SH-SY5Y (cell line): ENCODE measurements at regions not wholly inside any gene's neighbourhood (a gene's known extent, or its start where the extent isn't known, plus 50 kb on each side); places are given as distances from the start of the nearest gene placed in this dataset.

ENCODE experiments used
- GATA2 ChIP-seq: IDR thresholded peaks from 2 replicates; pipeline ENCODE4 v1.6.1; 2011; ENCODE audit warnings: mild to moderate bottlenecking, low read depth, low read length
- GATA3 ChIP-seq: IDR thresholded peaks from 2 replicates; pipeline ENCODE4 v1.6.1; 2011; ENCODE audit warnings: low read depth, mild to moderate bottlenecking, low read length, moderate library complexity

DNA sequence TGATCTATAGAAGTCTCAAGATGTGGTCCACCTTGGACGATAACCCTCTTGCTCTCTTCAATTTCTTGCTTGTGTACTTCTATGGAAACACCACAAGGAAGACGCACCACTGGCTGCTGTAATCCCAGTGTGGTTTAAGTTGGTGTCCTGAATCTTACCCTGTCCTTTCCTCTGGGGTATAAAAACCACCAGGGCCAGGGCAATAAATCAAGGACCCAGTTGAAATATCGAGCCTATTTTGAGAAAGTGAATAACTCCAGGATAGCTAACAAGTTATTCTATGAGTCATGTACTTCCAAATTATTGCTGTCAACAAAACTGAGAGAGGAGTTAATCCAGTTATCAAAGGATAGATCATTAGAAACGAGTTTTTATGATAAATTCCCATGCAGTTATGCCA, 137.0 kb downstream of the RND3 start:
- TF ChIP-seq GATA2 (no peak), GATA3 (no peak)

DNA sequence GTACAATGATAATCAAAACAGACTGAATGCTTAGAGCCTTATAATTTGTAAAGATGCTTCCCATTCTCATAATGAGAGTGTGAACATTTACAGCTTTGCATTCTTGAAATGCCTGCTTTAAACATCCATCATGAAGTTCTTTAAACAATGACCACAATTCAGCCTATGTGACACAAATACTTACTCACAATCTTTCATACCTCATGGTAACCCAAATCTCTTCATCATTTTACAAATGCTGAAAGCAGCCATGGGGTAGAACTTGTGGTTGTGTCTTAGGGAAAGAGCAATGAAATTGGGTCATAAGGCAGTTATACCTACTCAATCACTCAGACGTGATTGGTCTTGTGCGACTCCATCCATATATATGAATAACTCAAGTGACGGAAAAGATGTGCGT, 140.7 kb downstream of the RND3 start:
- TF ChIP-seq GATA3: no peak
- TF ChIP-seq GATA2: no peak

DNA sequence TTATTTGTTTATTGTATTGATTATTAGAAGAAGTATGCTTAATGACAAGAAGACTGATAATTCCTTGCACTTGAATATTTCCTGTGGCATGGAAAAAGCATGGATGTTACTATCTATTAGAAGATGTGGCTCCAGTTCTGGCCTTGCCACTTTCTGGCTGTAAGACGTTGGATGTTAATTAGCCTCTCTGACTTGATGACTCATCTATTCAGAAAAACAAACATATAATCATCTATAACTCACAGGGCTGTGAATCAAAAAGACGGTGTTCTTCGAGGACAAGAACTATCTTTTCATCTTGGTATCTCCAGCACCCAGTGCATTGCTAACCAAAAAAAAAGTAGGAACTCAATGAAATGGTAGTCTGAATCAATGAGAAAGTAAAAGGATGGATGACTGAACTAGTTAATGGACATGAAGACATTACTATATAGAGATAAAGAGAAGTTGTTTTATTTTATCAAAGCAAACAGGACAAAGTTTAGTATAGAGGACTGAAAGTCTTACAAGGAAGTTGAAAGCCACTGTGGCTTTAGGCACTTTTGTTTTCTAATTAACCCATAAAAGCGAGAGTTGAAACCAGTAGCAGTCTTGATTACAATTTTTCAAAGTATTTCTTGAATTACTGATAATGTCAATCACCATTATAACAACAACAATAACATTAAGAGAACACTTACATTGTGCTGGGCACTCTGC, 145.3 kb downstream of the RND3 start:
- no peak for TF ChIP-seq GATA3
- no peak for TF ChIP-seq GATA2

DNA sequence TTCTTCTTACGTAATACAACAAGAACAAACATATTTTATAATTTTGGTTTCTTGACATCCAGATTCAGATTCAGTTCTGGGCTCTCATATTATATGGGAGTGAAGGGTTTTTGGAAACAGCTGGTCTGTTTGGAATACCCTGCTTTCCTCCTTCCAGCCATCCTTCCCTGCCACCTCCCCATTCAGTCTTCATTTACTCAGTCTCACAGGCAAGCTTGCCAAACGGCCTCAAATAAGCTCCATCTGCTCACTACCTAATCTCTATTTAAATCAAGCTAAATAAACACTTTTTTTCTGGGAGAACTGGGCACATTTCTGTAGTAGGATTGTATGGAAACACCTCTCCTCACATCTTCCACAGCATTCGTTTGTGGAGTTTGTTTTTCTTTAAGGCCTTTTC, 147.5 kb downstream of the RND3 start:
- TF ChIP-seq GATA2 (peak; percentile 39; the same call in 1 of the 2 replicates), GATA3 (no peak)

GRCh38 chr2:150339282-150339681, 148.2 kb downstream of the RND3 start:
- TF ChIP-seq GATA3 (no peak), GATA2 (no peak)

- TF ChIP-seq GATA2 (no peak), GATA3 (no peak)
Measured at GRCh38 chr2:150335596-150335995, 151.9 kb downstream of the RND3 start.

DNA sequence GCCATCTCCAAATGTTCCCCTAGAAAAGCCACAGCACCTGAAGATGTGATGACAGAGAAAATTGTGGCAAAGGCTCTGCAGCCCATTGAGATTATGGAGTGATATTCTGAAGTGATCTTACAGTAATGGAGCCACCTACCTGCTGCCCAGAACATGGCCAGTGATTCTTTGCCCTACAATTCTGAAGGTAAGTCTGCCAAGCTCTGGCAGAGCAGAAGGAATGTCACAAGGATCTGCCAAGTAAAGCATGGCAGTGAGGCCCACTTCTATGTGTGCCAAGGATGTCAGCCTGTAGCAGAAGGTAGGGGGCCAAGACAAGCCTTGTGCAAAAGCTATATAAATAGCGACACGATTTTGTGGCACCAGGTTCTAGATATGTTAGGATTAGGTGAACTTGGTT, 155.1 kb downstream of the RND3 start:
- TF ChIP-seq GATA2 (no peak), GATA3 (no peak)

GRCh38 chr2:150327564-150328489, 159.6 kb downstream of the RND3 start:
- peak; percentile 45; the same call in 1 of the 2 replicates for TF ChIP-seq GATA2
- TF ChIP-seq GATA3: no peak

- TF ChIP-seq GATA2: no peak
- no peak for TF ChIP-seq GATA3
Measured at GRCh38 chr2:150325656-150326314, 161.7 kb downstream of the RND3 start.

DNA sequence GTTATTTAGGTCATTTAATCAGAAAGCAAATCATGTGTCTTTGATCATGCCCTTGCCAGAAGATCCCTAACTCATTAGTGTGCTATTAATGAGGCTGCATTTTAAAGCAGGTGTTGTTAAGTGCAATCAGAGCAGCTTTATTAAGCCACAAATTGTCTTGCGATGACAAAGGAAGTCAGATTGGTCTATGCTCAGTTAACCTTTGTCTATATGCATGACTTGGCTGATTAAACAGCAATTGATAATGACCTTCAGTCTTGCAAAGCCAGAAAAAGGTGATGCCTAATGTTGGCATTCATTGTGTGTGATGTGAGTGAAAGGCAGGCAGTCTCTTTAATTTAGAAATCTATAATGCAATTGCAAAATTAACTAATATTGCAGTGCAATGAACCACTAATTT, 166.9 kb downstream of the RND3 start:
- TF ChIP-seq GATA3: no peak
- no peak for TF ChIP-seq GATA2

GRCh38 chr2:150319658-150320555, 167.6 kb downstream of the RND3 start:
- TF ChIP-seq GATA2 (no peak), GATA3 (no peak)

DNA sequence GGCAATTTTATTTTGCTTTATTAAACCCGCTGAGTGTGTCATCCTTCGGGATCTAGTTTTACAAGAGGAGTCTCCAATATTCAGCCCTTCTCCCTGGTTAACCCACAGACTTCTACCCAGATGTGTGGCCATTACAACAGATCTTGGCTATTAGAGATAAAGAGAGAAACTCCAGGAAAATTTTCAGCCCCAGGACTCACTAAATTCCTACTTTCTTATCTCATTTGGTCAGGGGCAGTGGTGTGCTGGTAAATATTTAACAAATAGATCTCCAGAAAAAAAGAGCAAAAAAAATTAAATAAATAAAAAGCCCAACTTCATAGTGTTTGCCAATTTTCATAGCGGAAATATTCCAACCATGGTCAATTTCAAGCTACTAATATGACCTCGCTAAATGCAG, 168.4 kb downstream of the RND3 start:
- TF ChIP-seq GATA3 (no peak), GATA2 (no peak)

GRCh38 chr2:150312271-150312670, 175.2 kb downstream of the RND3 start:
- TF ChIP-seq GATA3 (no peak), GATA2 (no peak)
